Tibial nerve (tissue), 4 donors: ENCODE measurements at regions not wholly inside any gene's neighbourhood (a gene's known extent, or its start where the extent isn't known, plus 50 kb on each side); places are given as distances from the start of the nearest gene placed in this dataset.

ENCODE experiments used
- DNase-seq, 2 donors: peaks; one replicate each; pipeline ENCODE4 v3.0.0-alpha.2; 2019; ENCODE audit warnings: low spot score in 2 of 2
- H3K27ac ChIP-seq, 4 donors: fragments of 200-600 bp; sonication (generic) in 3 of 4; one replicate each; pipeline ENCODE4 v1.5.1; 2017 to 2019; ENCODE audit warnings: mild to moderate bottlenecking in 1 of 4
- H3K27me3 ChIP-seq, 2 donors: fragments of 200-600 bp; sonication (generic) in 1 of 2; one replicate each; pipeline versions ENCODE4 v1.5.1 to v1.6.0; 2017 to 2019
- H3K36me3 ChIP-seq, 3 donors: fragments of 200-600 bp; sonication (generic); one replicate each; pipeline ENCODE4 v1.5.1; 2018 to 2019
- H3K4me1 ChIP-seq, 4 donors: fragments of 200-600 bp; sonication (generic) in 3 of 4; one replicate each; pipeline ENCODE4 v1.5.1; 2017 to 2019
- H3K4me3 ChIP-seq, 4 donors: fragments of 200-600 bp; sonication (generic) in 3 of 4; one replicate each; pipeline ENCODE4 v1.5.1; 2017 to 2019; ENCODE audit warnings: mild to moderate bottlenecking in 1 of 4, moderate library complexity in 1 of 4
- H3K9me3 ChIP-seq, 4 donors: fragments of 200-600 bp; sonication (generic) in 3 of 4; one replicate each; pipeline ENCODE4 v1.5.1; 2017 to 2019
- EP300 ChIP-seq, 2 donors: sonication (generic); formaldehyde crosslinking; IDR thresholded peaks; one replicate each; pipeline ENCODE4 v1.6.1; 2017; ENCODE audit warnings: antibody characterized with exemption in 2 of 2, mild to moderate bottlenecking in 1 of 2
- POLR2A ChIP-seq, 2 donors: fragments of 450-650 bp; IDR thresholded peaks; one replicate each; pipeline ENCODE4 v1.6.1; 2017; ENCODE audit warnings: antibody characterized with exemption in 2 of 2, mild to moderate bottlenecking in 2 of 2, moderate library complexity in 2 of 2
- WGBS, 2 donors: methylation state at CpG; one replicate each; pipeline ENCODE4 v1.1.5; 2018; 5-methylcytosine and 5-hydroxymethylcytosine counted together
- TF ChIP-seq, protein P1 (sequence below), 5 experiments: fragments of 200-600 bp in 3 of 5; fragments of 450-650 bp in 2 of 5; sonication (generic) in 3 of 5; IDR thresholded peaks; one replicate each; pipeline ENCODE4 v1.5.1; 2016 to 2019; ENCODE audit warnings: antibody characterized with exemption in 5 of 5, mild to moderate bottlenecking in 3 of 5, moderate library complexity in 2 of 5

DNA sequence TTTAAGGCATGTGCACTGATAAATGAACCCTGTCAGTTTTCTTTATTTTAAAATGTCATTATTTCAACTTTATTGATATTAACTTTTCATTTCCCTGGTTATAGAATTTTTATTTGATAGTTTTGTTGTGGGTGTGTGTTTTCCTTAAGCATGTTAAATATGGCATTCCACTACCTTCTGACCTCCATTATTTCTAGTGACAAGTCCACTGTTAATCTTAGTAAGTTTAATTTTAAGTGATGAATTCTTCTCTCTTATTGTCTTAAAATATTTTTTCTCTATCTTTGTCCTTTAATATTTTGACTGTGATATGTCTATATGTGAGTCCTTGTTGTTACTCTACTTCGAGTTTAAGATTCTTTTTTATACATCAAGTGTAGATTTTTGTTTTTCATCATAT is 685.7 kb downstream of the GALR1 start:
- Histone ChIP-seq H3K4me3 (no peak overlapping the region), H3K9me3 (peaks cover 0 to 6% (median 0%) of the 10 kb centered on the region in 4 donors), H3K27ac (no peak overlapping the region), H3K4me1 (no peaks in the 10 kb centered on the region), H3K36me3 (no peaks in the 10 kb centered on the region), H3K27me3 (no peaks in the 10 kb centered on the region)
- WGBS, 2 donors: 81 to 90% methylated on average over 1 of the region's 1 CpG
- TF ChIP-seq POLR2A (IDR thresholded peaks at IDR 0.05): no peak
- TF ChIP-seq EP300 (IDR thresholded peaks at IDR 0.05): no peak
- TF ChIP-seq, protein P1, sequence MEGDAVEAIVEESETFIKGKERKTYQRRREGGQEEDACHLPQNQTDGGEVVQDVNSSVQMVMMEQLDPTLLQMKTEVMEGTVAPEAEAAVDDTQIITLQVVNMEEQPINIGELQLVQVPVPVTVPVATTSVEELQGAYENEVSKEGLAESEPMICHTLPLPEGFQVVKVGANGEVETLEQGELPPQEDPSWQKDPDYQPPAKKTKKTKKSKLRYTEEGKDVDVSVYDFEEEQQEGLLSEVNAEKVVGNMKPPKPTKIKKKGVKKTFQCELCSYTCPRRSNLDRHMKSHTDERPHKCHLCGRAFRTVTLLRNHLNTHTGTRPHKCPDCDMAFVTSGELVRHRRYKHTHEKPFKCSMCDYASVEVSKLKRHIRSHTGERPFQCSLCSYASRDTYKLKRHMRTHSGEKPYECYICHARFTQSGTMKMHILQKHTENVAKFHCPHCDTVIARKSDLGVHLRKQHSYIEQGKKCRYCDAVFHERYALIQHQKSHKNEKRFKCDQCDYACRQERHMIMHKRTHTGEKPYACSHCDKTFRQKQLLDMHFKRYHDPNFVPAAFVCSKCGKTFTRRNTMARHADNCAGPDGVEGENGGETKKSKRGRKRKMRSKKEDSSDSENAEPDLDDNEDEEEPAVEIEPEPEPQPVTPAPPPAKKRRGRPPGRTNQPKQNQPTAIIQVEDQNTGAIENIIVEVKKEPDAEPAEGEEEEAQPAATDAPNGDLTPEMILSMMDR (IDR thresholded peaks at IDR 0.05): no peak
- DNase-seq: no peak

DNA sequence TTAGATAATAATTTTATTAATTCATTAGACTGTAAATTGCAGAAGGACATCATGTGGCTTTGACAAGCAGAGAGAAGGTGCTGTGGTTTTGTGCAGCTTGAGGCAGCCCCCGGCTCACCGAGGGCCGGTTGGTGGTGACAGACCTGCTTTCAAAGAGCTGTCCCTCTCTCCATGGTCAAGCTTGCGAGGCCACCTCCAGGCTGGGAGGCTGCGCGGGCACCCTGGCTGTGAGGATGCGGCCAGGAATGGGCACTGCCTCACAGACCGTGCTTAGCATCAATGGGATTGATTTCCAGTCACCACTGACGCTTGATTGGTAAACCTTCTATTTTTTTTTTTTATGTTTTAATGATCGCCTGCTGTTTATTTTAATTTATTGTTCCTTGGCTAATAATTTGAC is 690.9 kb downstream of the GALR1 start:
- no peaks in the 10 kb centered on the region for H3K27me3 ChIP-seq
- no peaks in the 10 kb centered on the region for H3K36me3 ChIP-seq
- no peaks in the 10 kb centered on the region for H3K9me3 ChIP-seq
- TF ChIP-seq EP300 (IDR thresholded peaks at IDR 0.05) (no peak), POLR2A (IDR thresholded peaks at IDR 0.05) (no peak)
- TF ChIP-seq, protein P1 (IDR thresholded peaks at IDR 0.05): no peak
- DNase-seq: no peak
- H3K4me1 ChIP-seq: no peaks in the 10 kb centered on the region
- WGBS, 2 donors: 85 to 89% methylated on average over 10 of the region's 10 CpGs
- H3K4me3 ChIP-seq: no peak overlapping the region
- H3K27ac ChIP-seq: no peak overlapping the region

DNA sequence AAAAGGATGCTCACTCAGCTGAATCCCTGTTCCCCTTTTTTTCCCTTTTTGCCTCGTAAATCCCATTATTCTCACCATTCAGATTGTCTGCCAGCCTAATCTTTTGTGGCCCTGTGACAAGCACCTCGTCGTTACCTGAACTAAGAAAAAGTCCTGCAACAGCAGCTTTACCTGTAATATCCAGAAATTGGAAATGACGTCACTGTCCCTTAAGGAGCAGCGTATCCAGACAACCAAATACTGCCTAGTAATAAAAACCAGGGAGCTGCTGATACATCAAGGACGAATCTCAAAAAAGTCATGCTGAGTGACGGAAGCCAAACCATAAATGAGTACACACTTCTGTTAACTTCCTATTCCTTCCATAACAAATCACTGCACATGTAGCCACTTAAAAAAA is 694.9 kb downstream of the GALR1 start:
- DNase-seq: no peak
- Histone ChIP-seq H3K4me1 (peaks cover 0 to 4% (median 0%) of the 10 kb centered on the region in 4 donors), H3K4me3 (no peak overlapping the region), H3K9me3 (no peaks in the 10 kb centered on the region), H3K27me3 (no peaks in the 10 kb centered on the region), H3K27ac (no peak overlapping the region), H3K36me3 (no peaks in the 10 kb centered on the region)
- TF ChIP-seq EP300 (IDR thresholded peaks at IDR 0.05) (no peak), POLR2A (IDR thresholded peaks at IDR 0.05) (no peak)
- TF ChIP-seq, protein P1 (IDR thresholded peaks at IDR 0.05): no peak
- 84 to 87% methylated on average over 7 of the region's 7 CpGs for WGBS, 2 donors

DNA sequence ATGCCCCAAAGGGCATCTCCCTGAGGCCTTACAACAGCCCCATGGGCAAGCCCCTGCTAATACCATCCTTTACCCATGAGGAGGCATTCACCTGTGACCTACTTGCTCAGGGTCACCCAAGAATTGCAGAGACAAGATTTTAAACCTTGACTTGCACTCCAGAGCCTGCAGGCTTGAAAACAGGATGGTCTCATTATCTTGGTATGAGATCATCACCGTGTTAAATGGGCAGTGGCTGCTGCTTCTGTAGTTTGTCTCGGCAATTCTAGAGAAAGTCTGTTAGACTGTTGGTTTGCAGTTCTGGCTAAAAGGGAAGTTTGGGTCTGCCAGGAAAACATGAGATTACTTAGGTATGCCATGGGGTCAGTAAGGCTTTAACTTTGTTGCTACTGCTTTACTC is 698.9 kb downstream of the GALR1 start:
- no peak overlapping the region for H3K27ac ChIP-seq
- TF ChIP-seq EP300 (IDR thresholded peaks at IDR 0.05): no peak
- no peak for TF ChIP-seq POLR2A (IDR thresholded peaks at IDR 0.05)
- TF ChIP-seq, protein P1 (IDR thresholded peaks at IDR 0.05): no peak
- DNase-seq: no peak
- H3K9me3 ChIP-seq: peaks cover 0 to 13% (median 0%) of the 10 kb centered on the region in 4 donors
- H3K36me3 ChIP-seq: no peaks in the 10 kb centered on the region
- no peak overlapping the region for H3K4me3 ChIP-seq
- 13 to 14% methylated on average over 2 of the region's 2 CpGs for WGBS, 2 donors
- H3K4me1 ChIP-seq: peaks cover 0 to 4% (median 0%) of the 10 kb centered on the region in 4 donors
- H3K27me3 ChIP-seq: no peaks in the 10 kb centered on the region

DNA sequence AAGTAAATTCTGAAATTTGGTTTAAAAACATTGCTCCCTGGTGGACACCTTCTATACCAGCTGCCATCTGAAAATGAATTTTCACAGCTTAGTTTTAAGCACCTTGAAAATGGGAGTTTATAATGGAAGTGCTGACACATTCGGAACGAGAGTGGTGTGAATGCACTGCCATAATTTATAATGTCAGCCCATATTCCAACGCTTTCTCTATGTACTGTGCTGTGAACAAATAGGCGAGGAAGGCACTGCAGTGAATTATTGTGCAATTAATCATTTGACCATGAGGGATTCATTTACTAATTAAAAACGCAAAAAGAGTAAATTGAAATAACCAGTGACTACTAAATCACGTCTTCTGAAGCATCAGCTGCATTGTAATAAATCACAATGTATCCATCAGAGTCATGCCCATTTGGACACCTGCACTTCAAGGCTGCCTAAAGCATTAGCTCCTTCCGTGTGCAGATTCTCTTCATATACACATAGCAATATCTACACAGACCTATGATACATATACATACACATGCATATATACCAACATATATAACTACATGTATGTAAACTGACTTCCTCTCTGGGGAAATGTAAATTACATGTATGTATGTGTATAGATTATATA is 699.8 kb downstream of the GALR1 start:
- H3K36me3 ChIP-seq: no peaks in the 10 kb centered on the region
- peaks cover 0 to 13% (median 0%) of the 10 kb centered on the region in 4 donors for H3K9me3 ChIP-seq
- H3K27me3 ChIP-seq: no peaks in the 10 kb centered on the region
- 74% methylated on average over 7 of the region's 7 CpGs for WGBS, 2 donors
- H3K4me3 ChIP-seq: no peak overlapping the region
- TF ChIP-seq EP300 (IDR thresholded peaks at IDR 0.05): no peak
- H3K27ac ChIP-seq: no peak overlapping the region
- no peak for DNase-seq
- peaks cover 0 to 4% (median 0%) of the 10 kb centered on the region in 4 donors for H3K4me1 ChIP-seq
